ENCODE measurements at regions not wholly inside any gene's neighbourhood (a gene's known extent, or its start where the extent isn't known, plus 50 kb on each side); places are given as distances from the start of the nearest gene placed in this dataset.

DNA sequence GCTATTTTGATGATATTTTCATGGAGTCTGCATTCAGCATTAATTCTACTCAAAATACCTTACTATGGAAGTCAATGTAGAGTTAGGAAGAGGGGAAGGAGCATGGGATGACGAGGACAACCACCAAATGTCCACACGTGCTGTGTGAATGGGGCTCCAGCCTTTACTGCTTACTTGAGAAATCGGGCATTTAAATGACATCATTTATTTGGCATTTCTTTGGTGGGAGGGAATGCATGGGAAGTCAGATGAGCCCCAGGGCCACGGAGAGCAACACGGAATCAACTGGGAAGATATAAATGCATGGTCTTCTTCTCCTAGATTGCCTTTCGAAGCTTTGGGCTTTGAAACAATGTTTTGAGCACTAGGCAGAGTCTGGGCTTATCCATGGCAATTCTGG lies 458.5 kb upstream of the KLF4 start:
- TF ChIP-seq, protein P1, sequence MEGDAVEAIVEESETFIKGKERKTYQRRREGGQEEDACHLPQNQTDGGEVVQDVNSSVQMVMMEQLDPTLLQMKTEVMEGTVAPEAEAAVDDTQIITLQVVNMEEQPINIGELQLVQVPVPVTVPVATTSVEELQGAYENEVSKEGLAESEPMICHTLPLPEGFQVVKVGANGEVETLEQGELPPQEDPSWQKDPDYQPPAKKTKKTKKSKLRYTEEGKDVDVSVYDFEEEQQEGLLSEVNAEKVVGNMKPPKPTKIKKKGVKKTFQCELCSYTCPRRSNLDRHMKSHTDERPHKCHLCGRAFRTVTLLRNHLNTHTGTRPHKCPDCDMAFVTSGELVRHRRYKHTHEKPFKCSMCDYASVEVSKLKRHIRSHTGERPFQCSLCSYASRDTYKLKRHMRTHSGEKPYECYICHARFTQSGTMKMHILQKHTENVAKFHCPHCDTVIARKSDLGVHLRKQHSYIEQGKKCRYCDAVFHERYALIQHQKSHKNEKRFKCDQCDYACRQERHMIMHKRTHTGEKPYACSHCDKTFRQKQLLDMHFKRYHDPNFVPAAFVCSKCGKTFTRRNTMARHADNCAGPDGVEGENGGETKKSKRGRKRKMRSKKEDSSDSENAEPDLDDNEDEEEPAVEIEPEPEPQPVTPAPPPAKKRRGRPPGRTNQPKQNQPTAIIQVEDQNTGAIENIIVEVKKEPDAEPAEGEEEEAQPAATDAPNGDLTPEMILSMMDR (IDR thresholded peaks at IDR 0.05; ENCODE audit: extremely low read depth, missing control alignments) = no peak
- DNase-seq (ENCODE audit: low spot score) = no peak

DNA sequence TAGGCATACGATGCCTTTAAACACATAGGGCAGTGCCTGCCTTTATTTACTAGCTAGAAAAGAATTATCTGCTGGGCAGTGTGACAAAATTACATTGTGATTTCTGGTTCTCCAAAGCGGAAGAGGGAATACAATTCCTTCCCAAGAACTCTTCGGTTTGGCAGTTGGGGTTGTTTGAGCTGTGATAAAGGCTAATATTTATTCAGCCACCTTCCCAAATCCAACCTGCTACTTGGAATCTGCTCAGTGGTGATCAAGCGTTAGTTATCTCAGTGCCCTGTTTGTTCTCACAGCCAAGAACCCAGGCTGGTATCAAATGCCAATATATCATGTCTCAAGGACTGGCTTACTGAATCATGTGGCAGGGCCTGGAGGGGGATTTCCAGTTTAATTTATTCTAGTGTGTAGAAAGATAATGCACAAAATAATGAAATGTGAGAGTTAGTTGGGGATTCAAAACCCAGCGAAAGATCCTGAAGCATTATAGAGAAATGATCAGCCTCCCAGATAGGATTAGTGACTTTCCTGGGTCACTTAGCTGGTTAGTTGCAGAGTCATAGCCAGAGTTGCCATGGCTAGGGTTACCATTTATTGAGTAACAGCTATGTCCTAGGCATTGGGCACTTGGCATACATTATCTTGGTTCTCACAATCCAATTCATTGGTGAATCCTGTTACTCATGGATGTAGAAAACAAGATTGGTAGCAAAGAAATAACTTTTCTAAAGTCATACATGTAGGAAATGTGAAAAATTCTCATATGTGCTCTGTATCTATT lies 457.0 kb upstream of the KLF4 start:
- TF ChIP-seq, protein P1 (IDR thresholded peaks at IDR 0.05; ENCODE audit: extremely low read depth, missing control alignments) = no peak
- no peak for DNase-seq (ENCODE audit: low spot score)

DNA sequence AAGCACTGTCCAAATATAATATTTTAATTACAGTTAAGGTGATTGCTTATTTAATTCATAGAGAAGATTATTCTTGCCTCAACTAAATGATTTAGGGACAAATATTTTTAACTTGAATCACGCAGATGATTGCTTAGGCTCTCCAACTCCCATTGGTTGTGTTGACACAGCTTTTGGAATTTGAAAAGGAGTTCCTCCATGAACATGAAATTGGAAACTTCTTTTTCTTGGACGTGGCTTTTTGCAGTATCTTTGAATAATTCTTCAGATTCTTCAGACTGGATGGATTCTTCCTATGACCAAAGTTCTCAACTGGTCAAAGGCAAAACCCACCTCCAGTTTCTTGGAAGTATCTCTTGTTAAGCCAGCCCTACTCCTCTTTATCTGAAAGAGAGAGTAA lies 456.4 kb upstream of the KLF4 start:
- TF ChIP-seq, protein P1 (IDR thresholded peaks at IDR 0.05; ENCODE audit: extremely low read depth, missing control alignments) = no peak

DNA sequence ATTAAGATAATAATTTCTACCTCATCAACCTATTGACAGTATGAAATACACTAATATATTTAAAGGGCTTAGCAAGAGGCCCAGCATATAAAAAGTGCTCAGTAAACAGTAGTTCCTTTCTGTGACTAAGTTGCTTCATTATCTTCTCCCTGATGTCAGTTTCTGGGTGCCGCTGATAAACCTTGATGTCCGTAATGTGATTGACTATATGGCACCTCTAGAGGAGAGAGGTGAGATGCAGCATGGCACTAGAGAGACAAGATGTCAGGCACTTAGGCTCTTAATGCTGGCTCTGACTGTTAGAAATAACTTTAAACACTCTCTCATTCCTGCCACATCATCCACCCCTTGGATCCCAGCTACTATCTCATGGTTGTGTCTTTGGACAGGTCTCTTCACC lies 455.9 kb upstream of the KLF4 start:
- DNase-seq (ENCODE audit: low spot score) = no peak
- TF ChIP-seq, protein P1 (IDR thresholded peaks at IDR 0.05; ENCODE audit: extremely low read depth, missing control alignments) = no peak

More for the DNA sequence above, 456.4 kb upstream of the KLF4 start:
- no peak for DNase-seq (ENCODE audit: low spot score)

DNA sequence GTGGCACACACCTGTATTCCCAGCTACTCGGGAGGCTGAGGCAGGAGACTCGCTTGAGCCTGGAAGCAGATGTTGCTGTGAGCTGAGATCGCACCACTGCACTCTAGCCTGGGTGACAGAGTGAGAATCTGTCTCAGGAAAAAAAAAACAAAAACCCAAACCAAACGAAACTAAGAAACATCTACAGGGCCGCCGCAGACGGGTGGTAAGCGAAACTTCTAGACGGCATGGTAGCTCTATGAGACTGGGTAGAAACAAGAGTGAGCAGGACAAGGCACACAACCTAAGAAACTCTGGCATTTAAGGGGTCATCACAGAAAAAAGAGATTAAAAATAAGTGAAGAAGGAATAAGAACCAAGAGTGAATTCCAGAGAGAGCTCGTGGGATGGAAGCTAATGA lies 454.8 kb upstream of the KLF4 start:
- TF ChIP-seq, protein P1 (IDR thresholded peaks at IDR 0.05; ENCODE audit: extremely low read depth, missing control alignments) = no peak
- no peak for DNase-seq (ENCODE audit: low spot score)

DNA sequence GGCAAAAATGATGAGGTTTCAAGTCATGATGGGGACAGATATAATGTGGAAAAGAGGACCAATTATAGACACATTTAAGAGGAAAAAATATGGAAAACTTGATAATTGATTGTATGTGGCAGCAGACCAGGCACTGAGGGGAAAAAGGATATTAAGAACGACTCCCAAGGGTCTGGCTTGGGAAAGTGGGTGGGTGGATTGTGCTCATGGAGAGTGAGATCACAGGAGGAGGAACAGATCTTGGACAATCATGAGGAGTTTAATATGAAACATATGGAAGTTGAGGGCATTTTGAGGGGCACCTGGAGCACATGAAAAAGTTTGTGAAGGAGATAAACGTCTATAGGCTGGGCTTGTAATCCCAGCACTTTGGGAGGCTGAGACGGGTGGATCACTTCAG lies 454.3 kb upstream of the KLF4 start:
- TF ChIP-seq, protein P1 (IDR thresholded peaks at IDR 0.05; ENCODE audit: extremely low read depth, missing control alignments) = no peak
- DNase-seq (ENCODE audit: low spot score) = no peak

DNA sequence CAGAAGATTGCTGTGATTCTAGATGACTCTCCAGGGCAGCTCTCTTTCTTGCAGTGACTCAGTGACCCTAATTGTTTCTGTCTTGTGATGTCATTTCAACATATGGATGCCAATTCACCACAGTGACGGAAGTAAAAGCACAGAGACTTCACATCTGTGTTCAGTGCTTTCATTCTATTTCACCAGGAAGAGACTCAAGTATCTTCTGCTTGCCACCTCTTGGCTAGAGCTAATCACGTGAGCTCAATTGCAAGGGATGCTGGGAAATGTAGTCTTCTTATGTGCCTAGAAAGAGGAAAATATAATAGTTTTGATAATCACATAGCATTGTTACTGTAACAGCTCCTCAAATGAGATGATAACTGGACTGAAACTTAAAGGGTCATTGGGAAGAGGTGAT lies 453.3 kb upstream of the KLF4 start:
- TF ChIP-seq, protein P1 (IDR thresholded peaks at IDR 0.05; ENCODE audit: extremely low read depth, missing control alignments) = no peak
- no peak for DNase-seq (ENCODE audit: low spot score)
